HG03139 (cell line): ENCODE measurements at regions not wholly inside any gene's neighbourhood (a gene's known extent, or its start where the extent isn't known, plus 50 kb on each side); places are given as distances from the start of the nearest gene placed in this dataset.

Experiments
- ATAC-seq: cut with Tn5 transposase; IDR thresholded peaks from one replicate; pipeline ENCODE4 v1.9.1; 2021; ENCODE audit not compliant: unreplicated experiment

GRCh38 chr10:125460326-125460725, 222.6 kb downstream of the TEX36 start:
- no peak for ATAC-seq

GRCh38 chr10:125457406-125457805, 225.6 kb downstream of the TEX36 start:
- ATAC-seq: no peak

GRCh38 chr10:125455855-125456254, 227.1 kb downstream of the TEX36 start:
- ATAC-seq: no peak

GRCh38 chr10:125455431-125455830, 227.5 kb downstream of the TEX36 start:
- ATAC-seq: no peak

- ATAC-seq: no peak
Measured at GRCh38 chr10:125451319-125451718, 231.6 kb downstream of the TEX36 start.

- no peak for ATAC-seq
Measured at GRCh38 chr10:125450218-125450617, 232.7 kb downstream of the TEX36 start.

- no peak for ATAC-seq
Measured at GRCh38 chr10:125449571-125449970, 233.4 kb downstream of the TEX36 start.

- ATAC-seq: no peak
Measured at GRCh38 chr10:125448596-125448995, 234.4 kb downstream of the TEX36 start.

GRCh38 chr10:125444790-125445189, 238.2 kb downstream of the TEX36 start:
- ATAC-seq: no peak

GRCh38 chr10:125442856-125443540, 240.0 kb downstream of the TEX36 start:
- no peak for ATAC-seq

GRCh38 chr10:125441151-125441550, 241.8 kb downstream of the TEX36 start:
- no peak for ATAC-seq

GRCh38 chr10:125431149-125431548, 251.8 kb downstream of the TEX36 start:
- ATAC-seq: no peak

- ATAC-seq: no peak
Measured at GRCh38 chr10:125428054-125428453, 254.9 kb downstream of the TEX36 start.

- ATAC-seq: no peak
Measured at GRCh38 chr10:125424191-125424847, 258.6 kb downstream of the TEX36 start.

GRCh38 chr10:125423569-125423968, 259.4 kb downstream of the TEX36 start:
- no peak for ATAC-seq

- no peak for ATAC-seq
Measured at GRCh38 chr10:125419831-125420230, 259.5 kb upstream of the CTBP2 start.

GRCh38 chr10:125419146-125419545, 258.8 kb upstream of the CTBP2 start:
- no peak for ATAC-seq

- ATAC-seq: no peak
Measured at GRCh38 chr10:125417605-125418004, 257.2 kb upstream of the CTBP2 start.

- no peak for ATAC-seq
Measured at GRCh38 chr10:125415964-125416363, 255.6 kb upstream of the CTBP2 start.

- no peak for ATAC-seq
Measured at GRCh38 chr10:125415006-125415633, 254.8 kb upstream of the CTBP2 start.

GRCh38 chr10:125411724-125412123, 251.4 kb upstream of the CTBP2 start:
- no peak for ATAC-seq

GRCh38 chr10:125409756-125410155, 249.4 kb upstream of the CTBP2 start:
- ATAC-seq: no peak
